Activated T-cell treated with anti-CD3 and anti-CD28 coated beads, Interleukin-2, amount 50 U/mL, for 24 hours (primary cell): ENCODE measurements at regions not wholly inside any gene's neighbourhood (a gene's known extent, or its start where the extent isn't known, plus 50 kb on each side); places are given as distances from the start of the nearest gene placed in this dataset.

Source experiments
- DNase-seq: peaks from one replicate; pipeline ENCODE4 v3.0.0-alpha.2; 2020
- H3K27ac Mint-ChIP-seq: 2 replicates; pipeline ENCODE4 v1.8.0; 2020; ENCODE audit warnings: mild to moderate bottlenecking, mixed read lengths
- H3K27me3 Mint-ChIP-seq: 2 replicates; pipeline ENCODE4 v1.8.0; 2020; ENCODE audit warnings: mixed read lengths
- H3K36me3 Mint-ChIP-seq: 2 replicates; pipeline ENCODE4 v1.8.0; 2020; ENCODE audit warnings: low read depth, mixed read lengths
- H3K4me1 Mint-ChIP-seq: 2 replicates; pipeline ENCODE4 v1.8.0; 2020; ENCODE audit warnings: low read depth, mixed read lengths
- H3K4me3 Mint-ChIP-seq: 2 replicates; pipeline ENCODE4 v1.8.0; 2020; ENCODE audit warnings: mild to moderate bottlenecking, moderate library complexity, mixed read lengths
- H3K9me3 Mint-ChIP-seq: 2 replicates; pipeline ENCODE4 v1.8.0; 2020; ENCODE audit warnings: mixed read lengths

DNA sequence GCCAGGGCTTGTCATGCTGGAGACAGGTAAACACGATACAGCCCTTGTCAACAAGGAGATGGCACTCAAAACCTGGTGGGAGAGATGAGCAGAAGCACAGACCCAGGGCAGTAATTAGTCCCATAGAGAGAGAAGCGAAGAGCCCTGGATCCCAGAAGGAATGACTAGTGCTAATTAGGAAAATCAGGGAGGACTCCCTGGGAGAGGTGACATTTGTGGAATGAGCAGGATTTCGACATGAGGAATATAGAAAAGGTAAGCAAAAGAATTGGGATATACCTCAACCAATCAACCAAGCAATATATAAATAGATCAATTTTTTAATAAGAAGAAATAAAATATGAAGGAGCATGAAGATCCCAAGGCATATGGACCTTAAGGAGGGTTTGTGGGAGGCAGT is 98.5 kb upstream of the GJB5 start:
- no peaks in the 10 kb centered on the region for H3K36me3 Mint-ChIP-seq
- H3K4me1 Mint-ChIP-seq, result no peaks in the 10 kb centered on the region
- no peak overlapping the region for H3K4me3 Mint-ChIP-seq
- no peaks in the 10 kb centered on the region for H3K9me3 Mint-ChIP-seq
- H3K27me3 Mint-ChIP-seq, result peaks cover 25% of the 10 kb centered on the region
- no peak for DNase-seq
- no peak overlapping the region for H3K27ac Mint-ChIP-seq

DNA sequence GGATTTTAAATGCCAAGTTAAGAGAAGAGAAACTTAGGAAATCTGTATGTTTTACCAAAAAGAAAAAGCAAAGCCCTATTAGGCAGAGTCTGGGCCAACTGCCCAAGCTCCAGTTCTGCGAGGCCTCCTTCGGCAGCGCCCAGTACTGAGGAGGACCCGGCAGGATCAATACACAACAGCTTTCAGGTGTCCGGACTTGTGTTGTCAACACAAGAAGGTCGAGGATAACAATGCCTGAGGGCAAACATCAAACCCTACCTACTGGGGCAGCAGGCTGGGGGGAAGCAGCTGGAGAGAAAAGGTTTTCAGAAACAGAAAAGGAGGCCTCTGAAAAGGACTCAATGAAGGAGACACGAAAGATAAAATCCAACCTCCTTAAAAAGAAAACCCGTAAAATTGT is 98.1 kb upstream of the GJB5 start:
- Mint-ChIP-seq H3K27me3 (peaks cover 29% of the 10 kb centered on the region), H3K27ac (no peak overlapping the region), H3K36me3 (no peaks in the 10 kb centered on the region), H3K9me3 (no peaks in the 10 kb centered on the region), H3K4me3 (no peak overlapping the region), H3K4me1 (no peaks in the 10 kb centered on the region)
- DNase-seq, result no peak

DNA sequence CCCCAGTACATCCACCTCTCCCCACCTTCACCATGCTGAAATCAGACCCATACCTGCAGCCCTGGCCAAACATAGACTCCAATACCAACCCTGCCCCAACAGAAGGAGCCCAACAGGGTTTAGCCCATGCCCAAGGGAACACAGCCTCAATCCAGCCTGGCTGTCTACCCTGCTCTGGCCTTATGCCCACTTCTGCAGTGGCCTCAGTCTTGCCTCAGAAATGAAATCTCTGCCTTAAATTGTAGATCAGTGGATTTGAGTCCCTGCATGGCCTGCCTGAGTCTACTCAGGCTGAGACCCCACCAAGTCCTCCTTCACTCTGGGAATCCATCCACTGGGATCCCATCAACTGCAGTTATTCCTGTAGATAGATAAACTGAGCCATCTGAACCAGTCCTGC is 97.6 kb upstream of the GJB5 start:
- no peak overlapping the region for H3K27ac Mint-ChIP-seq
- H3K9me3 Mint-ChIP-seq, result no peaks in the 10 kb centered on the region
- H3K27me3 Mint-ChIP-seq, result peaks cover 28% of the 10 kb centered on the region
- no peak overlapping the region for H3K4me3 Mint-ChIP-seq
- no peak for DNase-seq
- H3K4me1 Mint-ChIP-seq, result no peaks in the 10 kb centered on the region
- H3K36me3 Mint-ChIP-seq, result no peaks in the 10 kb centered on the region

DNA sequence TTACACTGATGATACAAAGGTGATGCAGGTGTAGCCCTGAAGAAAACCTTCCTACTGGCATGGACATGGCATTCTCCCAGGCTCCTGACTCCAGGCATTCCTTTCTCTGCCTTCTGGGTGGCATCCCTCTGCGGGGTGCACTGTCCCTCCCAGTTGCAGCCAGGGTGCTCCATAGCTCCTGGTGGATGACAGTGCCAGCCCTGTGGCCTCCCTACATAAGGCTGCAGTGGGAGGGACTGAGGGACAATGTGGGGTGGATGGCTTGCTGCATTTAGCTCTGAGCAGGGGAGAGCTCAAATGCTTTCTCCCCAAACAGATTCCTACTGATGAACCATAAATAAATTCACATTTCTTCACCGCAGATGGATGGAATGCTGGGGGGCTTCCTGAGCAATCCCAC is 97.0 kb upstream of the GJB5 start:
- DNase-seq, result no peak
- no peaks in the 10 kb centered on the region for H3K36me3 Mint-ChIP-seq
- no peaks in the 10 kb centered on the region for H3K4me1 Mint-ChIP-seq
- H3K4me3 Mint-ChIP-seq, result no peak overlapping the region
- no peak overlapping the region for H3K27ac Mint-ChIP-seq
- peaks cover 26% of the 10 kb centered on the region for H3K27me3 Mint-ChIP-seq
- no peaks in the 10 kb centered on the region for H3K9me3 Mint-ChIP-seq

DNA sequence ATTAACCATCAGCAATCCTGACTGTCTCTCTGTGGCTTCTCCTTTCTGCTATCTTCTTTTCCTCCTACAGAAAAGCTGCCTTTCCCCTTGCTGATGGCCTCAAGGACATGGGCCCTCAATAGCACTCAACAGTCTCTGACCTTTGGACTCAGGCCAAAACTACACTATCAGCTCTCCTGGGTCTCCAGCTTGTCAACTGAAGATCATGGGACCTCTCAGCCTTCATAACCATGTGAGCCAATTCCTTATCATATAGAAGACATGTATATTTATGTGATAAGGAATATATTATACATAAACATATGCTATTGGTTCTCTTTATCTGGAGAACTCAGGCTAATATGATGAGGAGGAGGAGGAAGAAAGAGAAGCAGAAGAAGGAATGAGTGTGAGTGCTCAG is 91.8 kb upstream of the GJB5 start:
- Mint-ChIP-seq H3K27me3 (peaks cover 29% of the 10 kb centered on the region), H3K4me3 (no peak overlapping the region), H3K27ac (no peak overlapping the region), H3K9me3 (no peaks in the 10 kb centered on the region), H3K4me1 (no peaks in the 10 kb centered on the region), H3K36me3 (no peaks in the 10 kb centered on the region)
- DNase-seq, result no peak

DNA sequence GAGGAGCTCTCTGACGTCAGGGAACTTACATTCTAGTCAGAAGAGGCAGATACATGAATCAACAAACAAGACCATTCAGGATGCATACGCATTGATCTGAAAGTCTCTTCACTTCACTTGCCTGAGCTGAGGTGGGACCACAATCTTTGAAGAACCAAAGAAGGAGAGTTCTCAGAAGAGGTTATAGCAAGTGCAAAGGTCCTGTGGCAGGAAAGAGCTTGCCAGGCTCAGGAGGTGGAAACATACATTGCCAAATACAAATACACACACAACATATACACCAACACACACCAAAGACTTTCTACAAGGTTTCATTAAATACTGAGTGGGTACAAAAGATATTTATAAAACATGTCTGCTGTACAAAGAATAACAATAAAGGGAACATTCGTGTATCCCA is 86.8 kb upstream of the GJB5 start:
- H3K4me1 Mint-ChIP-seq, result no peaks in the 10 kb centered on the region
- no peaks in the 10 kb centered on the region for H3K36me3 Mint-ChIP-seq
- H3K27ac Mint-ChIP-seq, result no peak overlapping the region
- H3K27me3 Mint-ChIP-seq, result peaks cover 26% of the 10 kb centered on the region
- no peak overlapping the region for H3K4me3 Mint-ChIP-seq
- H3K9me3 Mint-ChIP-seq, result peaks cover 10% of the 10 kb centered on the region
- no peak for DNase-seq

DNA sequence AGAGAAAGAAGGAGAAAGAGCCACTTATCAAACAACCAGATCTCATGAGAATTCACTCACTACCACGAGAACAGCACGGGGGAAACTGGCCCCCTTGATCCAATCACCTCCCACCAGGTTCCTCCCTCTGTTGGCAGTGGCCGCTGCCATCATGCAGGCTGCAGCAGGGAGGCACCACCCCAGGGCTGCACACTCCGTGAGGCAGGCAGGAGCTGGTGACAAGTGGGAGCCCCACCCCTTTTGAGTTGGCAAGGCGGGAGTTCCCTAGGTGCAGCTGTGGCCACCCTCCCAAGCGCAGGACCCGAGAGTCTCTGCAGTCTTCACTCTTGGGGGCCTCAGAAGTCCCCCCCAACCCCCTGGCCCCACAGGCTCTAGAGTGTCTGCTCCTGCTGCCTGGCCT is 83.9 kb upstream of the GJB5 start:
- peaks cover 10% of the 10 kb centered on the region for H3K9me3 Mint-ChIP-seq

DNA sequence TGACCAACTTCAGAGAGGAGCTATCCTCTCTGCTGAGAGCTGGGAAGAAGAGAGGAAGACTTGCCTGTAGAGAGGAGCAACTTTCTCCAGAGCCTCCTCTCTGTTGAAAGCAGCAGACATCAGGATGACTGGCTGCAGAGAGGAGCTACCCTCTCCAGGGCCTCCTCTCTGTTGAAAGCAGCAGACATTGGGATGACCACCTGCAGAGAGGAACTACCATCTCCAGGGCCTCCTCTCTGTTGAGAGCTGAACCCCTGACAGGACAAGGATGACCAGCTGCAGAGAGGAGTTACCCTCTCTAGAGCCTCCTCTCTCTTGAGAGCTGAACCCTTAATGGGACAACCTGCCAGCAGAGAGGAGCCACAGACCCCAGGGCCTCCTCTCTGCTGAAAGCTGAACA is 83.0 kb upstream of the GJB5 start:
- DNase-seq, result no peak
- Mint-ChIP-seq H3K4me1 (no peaks in the 10 kb centered on the region), H3K4me3 (no peak overlapping the region), H3K27me3 (peaks cover 23% of the 10 kb centered on the region), H3K9me3 (peaks cover 10% of the 10 kb centered on the region), H3K27ac (no peak overlapping the region), H3K36me3 (no peaks in the 10 kb centered on the region)

More for the DNA sequence above, 83.9 kb upstream of the GJB5 start:
- no peaks in the 10 kb centered on the region for H3K36me3 Mint-ChIP-seq
- H3K4me1 Mint-ChIP-seq, result no peaks in the 10 kb centered on the region
- H3K27me3 Mint-ChIP-seq, result peaks cover 25% of the 10 kb centered on the region
- no peak for DNase-seq
- H3K4me3 Mint-ChIP-seq, result no peak overlapping the region
- H3K27ac Mint-ChIP-seq, result no peak overlapping the region

DNA sequence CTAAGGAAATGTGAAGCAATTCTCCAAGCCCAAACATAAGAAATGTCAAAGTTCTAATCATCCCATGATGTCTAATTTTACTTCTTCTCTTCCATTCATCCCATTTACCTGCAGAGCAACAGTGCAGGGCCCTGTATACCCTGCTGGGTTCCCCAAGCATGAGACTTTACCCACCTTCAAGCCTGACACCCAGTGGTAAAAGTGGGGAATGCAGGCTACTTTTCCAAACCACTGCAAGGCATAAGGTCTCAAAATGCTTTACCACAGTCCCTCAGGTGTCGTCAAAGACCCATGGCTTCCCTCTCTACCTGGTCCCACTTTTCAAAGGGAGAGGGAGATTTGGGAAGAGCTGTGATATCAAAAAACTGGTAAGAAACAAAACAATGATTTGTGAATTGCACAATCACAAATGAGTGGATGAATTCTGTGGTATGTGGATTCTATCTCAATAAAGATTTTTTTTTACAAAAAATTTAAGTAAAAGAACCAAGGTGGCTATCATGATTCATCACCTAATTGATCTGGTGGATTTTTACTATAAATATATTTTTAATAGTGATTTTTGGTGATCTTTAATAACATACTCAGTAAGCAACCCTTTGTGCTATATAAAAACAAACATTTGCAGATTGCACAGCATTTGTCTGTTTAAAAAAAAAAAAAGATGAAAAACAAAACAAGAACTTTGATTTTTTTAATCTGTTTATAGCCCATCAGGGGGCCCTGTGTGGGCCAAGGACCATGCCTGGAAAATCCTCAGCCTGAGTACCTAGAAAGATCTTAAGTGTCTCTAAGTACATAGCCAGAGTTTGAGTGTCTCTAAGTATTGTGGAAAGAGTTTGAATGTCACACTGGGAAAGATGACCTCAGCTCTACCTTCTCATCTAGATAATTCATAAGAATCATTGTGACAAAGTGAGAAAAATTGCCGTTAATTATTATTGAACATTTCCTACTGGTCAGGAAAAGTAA is 73.1 kb upstream of the GJB5 start:
- DNase-seq, result peak; percentile 48
- Mint-ChIP-seq H3K36me3 (no peaks in the 10 kb centered on the region), H3K4me1 (peaks cover 11% of the 10 kb centered on the region), H3K27me3 (peaks cover 16% of the 10 kb centered on the region), H3K9me3 (no peaks in the 10 kb centered on the region), H3K4me3 (no peak overlapping the region), H3K27ac (no peak overlapping the region)

DNA sequence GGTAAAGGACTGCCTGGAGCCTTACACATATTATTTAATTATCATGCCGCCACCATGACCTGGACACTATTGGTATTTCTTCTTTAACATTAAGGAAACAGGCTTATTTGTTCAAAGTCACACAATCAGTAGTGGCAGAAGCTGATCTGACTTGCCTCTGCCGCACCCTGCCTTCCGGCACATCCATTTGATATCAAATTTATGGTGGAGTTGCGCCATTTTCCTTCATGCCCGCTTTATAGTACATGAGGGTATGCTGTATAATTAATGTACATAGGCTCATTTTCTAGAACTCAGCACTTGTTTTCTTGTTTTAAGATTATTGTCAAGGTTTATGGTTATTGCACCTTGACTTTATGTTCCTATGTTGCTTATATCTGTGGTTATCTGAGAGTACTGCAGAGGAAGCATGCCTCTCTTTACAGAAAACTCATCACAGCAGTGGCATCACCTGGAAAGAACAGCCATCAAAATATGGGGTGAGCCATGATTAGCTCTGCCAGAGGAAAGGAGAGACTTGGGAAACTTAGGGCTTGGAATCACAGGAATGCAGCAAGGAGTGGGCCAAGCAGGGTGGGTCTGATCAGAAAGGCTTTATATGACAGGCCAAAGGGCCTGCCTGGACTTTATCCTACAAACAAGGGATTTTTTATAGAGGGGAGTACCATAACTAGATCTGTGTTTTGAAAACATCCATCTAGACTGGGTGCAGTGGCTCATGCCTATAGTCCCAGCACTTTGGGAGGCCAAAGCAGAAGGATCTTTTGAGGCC is 72.2 kb upstream of the GJB5 start:
- H3K9me3 Mint-ChIP-seq, result no peaks in the 10 kb centered on the region
- no peak overlapping the region for H3K4me3 Mint-ChIP-seq
- no peak for DNase-seq
- H3K27ac Mint-ChIP-seq, result no peak overlapping the region
- H3K4me1 Mint-ChIP-seq, result peaks cover 11% of the 10 kb centered on the region
- no peaks in the 10 kb centered on the region for H3K36me3 Mint-ChIP-seq
- H3K27me3 Mint-ChIP-seq, result peaks cover 16% of the 10 kb centered on the region

DNA sequence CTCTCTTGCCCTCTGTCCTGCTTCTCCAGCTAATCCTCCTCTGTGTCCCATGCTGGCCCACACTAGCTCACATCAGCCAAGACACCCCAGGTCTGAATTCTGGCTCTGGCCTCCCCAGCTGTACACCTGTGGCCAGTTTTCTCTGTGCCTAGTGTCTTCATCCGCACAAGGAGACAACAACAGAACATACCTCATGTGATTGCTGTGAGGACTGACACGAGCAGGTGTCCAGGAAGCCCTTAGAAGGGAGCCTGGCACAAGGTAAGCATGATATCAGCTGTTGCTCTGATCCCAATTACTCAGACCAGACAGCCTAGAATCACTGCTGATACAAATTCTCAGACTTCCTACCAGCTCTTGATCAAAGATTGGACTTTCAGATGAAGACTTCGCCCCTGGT is 71.2 kb upstream of the GJB5 start:
- Mint-ChIP-seq H3K27ac (no peak overlapping the region), H3K9me3 (no peaks in the 10 kb centered on the region), H3K27me3 (peaks cover 16% of the 10 kb centered on the region), H3K4me3 (no peak overlapping the region), H3K4me1 (peaks cover 11% of the 10 kb centered on the region), H3K36me3 (no peaks in the 10 kb centered on the region)
- DNase-seq, result no peak

DNA sequence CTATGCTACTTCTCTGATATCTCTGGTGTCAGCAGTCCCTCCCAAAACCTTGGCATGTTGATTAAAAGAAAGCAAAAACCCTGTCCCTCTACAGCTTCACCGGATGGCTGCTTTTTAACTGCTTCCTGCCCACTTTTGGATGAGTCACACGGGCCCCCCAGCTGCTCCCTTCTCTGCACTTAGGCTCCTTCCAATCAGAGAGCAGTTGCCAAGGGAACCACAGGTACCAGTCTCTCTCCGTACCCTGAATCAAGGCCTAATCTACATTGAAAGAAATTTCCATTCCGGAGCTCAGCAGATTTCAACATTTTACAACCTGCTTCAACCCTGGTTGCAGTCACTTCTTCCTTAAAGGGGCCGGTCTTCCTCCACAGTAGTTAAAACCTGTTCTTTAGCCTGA is 70.6 kb upstream of the GJB5 start:
- peaks cover 11% of the 10 kb centered on the region for H3K4me1 Mint-ChIP-seq
- no peak overlapping the region for H3K4me3 Mint-ChIP-seq
- H3K27ac Mint-ChIP-seq, result no peak overlapping the region
- no peak for DNase-seq
- H3K27me3 Mint-ChIP-seq, result peaks cover 11% of the 10 kb centered on the region
- no peaks in the 10 kb centered on the region for H3K9me3 Mint-ChIP-seq
- no peaks in the 10 kb centered on the region for H3K36me3 Mint-ChIP-seq

DNA sequence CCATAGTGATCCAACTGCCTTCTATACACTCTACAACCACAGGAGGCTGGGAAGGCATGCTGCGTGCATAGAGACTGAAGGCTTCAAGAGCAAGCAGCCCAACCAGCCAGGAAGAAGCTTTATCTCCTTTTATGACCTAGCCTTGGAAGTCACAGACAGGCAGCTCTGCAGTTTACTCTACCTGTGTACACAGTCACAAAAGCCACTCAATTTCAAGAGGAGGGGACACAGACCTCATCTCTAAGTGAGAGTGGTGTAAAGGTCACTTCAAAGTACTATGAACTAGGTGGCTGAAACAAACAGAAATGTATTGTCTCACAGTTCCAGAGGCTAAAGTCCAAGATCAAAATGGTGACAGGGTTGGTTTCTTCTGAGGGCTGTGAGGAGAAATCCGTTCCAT is 69.6 kb upstream of the GJB5 start:
- no peaks in the 10 kb centered on the region for H3K36me3 Mint-ChIP-seq
- H3K9me3 Mint-ChIP-seq, result no peaks in the 10 kb centered on the region
- H3K27me3 Mint-ChIP-seq, result peaks cover 15% of the 10 kb centered on the region
- no peak for DNase-seq
- no peak overlapping the region for H3K27ac Mint-ChIP-seq
- H3K4me1 Mint-ChIP-seq, result peaks cover 11% of the 10 kb centered on the region
- H3K4me3 Mint-ChIP-seq, result no peak overlapping the region

DNA sequence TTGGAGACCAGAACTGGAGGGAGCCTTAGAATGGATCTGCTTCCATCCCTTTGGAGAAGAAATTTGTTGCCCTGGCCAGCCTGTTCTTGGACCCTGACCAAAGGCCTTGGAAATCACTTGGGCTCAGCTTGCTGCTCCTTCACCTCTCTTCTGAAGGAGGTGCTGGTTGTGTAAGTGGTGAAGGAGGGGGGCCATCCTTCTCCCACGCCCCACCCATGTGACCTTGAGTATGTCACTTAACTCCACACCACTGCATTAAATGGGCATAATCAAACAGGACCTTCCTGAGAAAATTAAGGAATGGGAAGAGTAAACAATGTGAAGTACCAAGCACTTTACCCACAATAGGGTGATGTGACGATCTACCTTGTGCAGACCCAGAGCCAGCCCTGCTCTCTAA is 68.3 kb upstream of the GJB5 start:
- DNase-seq, result no peak
- Mint-ChIP-seq H3K4me1 (peaks cover 11% of the 10 kb centered on the region), H3K27me3 (peaks cover 24% of the 10 kb centered on the region), H3K9me3 (no peaks in the 10 kb centered on the region), H3K27ac (no peak overlapping the region), H3K36me3 (no peaks in the 10 kb centered on the region), H3K4me3 (no peak overlapping the region)
